H9 (cell line): ENCODE measurements at regions not wholly inside any gene's neighbourhood (a gene's known extent, or its start where the extent isn't known, plus 50 kb on each side); places are given as distances from the start of the nearest gene placed in this dataset.

Experiments
- DNase-seq: peaks from one replicate; pipeline ENCODE4 v3.0.0-alpha.2; 2017
- H2AFZ ChIP-seq: one replicate; pipeline ENCODE4 v1.6.1; 2013; ENCODE audit warnings: mild to moderate bottlenecking, low read length, control low read depth, moderate library complexity
- H2AK5ac ChIP-seq: 2 replicates; pipeline ENCODE4 v1.6.1; 2013; ENCODE audit warnings: low read length, control low read depth, mixed read lengths; ENCODE audit not compliant: insufficient read length
- H2BK120ac ChIP-seq: one replicate; pipeline ENCODE4 v1.6.1; 2013; ENCODE audit warnings: low read depth, mild to moderate bottlenecking, low read length, control low read depth, inconsistent platforms; ENCODE audit not compliant: poor library complexity, severe bottlenecking
- H2BK12ac ChIP-seq: 2 replicates; pipeline ENCODE4 v1.6.1; 2013; ENCODE audit warnings: low read length, control low read depth, mixed read lengths, low read depth; ENCODE audit not compliant: insufficient read length
- H2BK15ac ChIP-seq: 2 replicates; pipeline ENCODE4 v1.6.1; 2013; ENCODE audit warnings: low read depth, low read length, control low read depth
- H2BK20ac ChIP-seq: one replicate; pipeline ENCODE4 v1.6.1; 2013; ENCODE audit warnings: low read depth, mild to moderate bottlenecking, low read length, control low read depth, inconsistent platforms; ENCODE audit not compliant: poor library complexity, severe bottlenecking
- H2BK5ac ChIP-seq: 2 replicates; pipeline ENCODE4 v1.6.1; 2013; ENCODE audit warnings: low read length, control low read depth, mixed read lengths; ENCODE audit not compliant: insufficient read length
- H3K14ac ChIP-seq: 2 replicates; pipeline ENCODE4 v1.6.1; 2013; ENCODE audit warnings: low read length, control low read depth; ENCODE audit not compliant: insufficient read depth
- H3K18ac ChIP-seq: 2 replicates; pipeline ENCODE4 v1.6.1; 2013; ENCODE audit warnings: low read depth, mild to moderate bottlenecking, mixed read lengths, low read length, control low read depth; ENCODE audit not compliant: insufficient read length
- H3K23ac ChIP-seq: 2 replicates; pipeline ENCODE4 v1.6.1; 2013; ENCODE audit warnings: low read length, control low read depth, mixed read lengths, low read depth; ENCODE audit not compliant: insufficient read length
- H3K23me2 ChIP-seq: 2 replicates; pipeline ENCODE4 v1.6.1; 2013; ENCODE audit warnings: low read depth, mild to moderate bottlenecking, mixed read lengths, low read length, control low read depth; ENCODE audit not compliant: insufficient read length, poor library complexity, severe bottlenecking
- H3K27ac ChIP-seq: 2 replicates; pipeline ENCODE4 v1.5.1; 2013; ENCODE audit warnings: low read length, control low read depth, mixed read lengths, low read depth; ENCODE audit not compliant: insufficient read length
- H3K27me3 ChIP-seq: 2 replicates; pipeline ENCODE4 v1.6.1; 2013; ENCODE audit warnings: low read length, control low read depth, inconsistent platforms; ENCODE audit not compliant: insufficient read depth
- H3K4ac ChIP-seq: 2 replicates; pipeline ENCODE4 v1.6.1; 2013; ENCODE audit warnings: low read depth, mild to moderate bottlenecking, control low read depth, inconsistent platforms, low read length, moderate library complexity
- H3K4me1 ChIP-seq: 2 replicates; pipeline ENCODE4 v1.6.1; 2013; ENCODE audit warnings: low read length, control low read depth, inconsistent platforms; ENCODE audit not compliant: insufficient read depth
- H3K4me2 ChIP-seq: 2 replicates; pipeline ENCODE4 v1.6.1; 2013; ENCODE audit warnings: low read length, control low read depth, mixed read lengths; ENCODE audit not compliant: insufficient read length, insufficient read depth
- H3K56ac ChIP-seq: 2 replicates; pipeline ENCODE4 v1.6.1; 2013; ENCODE audit warnings: low read depth, mild to moderate bottlenecking, mixed read lengths, low read length, control low read depth; ENCODE audit not compliant: insufficient read length
- H3K79me1 ChIP-seq: 2 replicates; pipeline ENCODE4 v1.6.1; 2013; ENCODE audit warnings: low read depth, mild to moderate bottlenecking, moderate library complexity, low read length, control low read depth, inconsistent platforms; ENCODE audit not compliant: insufficient read depth, poor library complexity, severe bottlenecking
- H3K79me2 ChIP-seq: 2 replicates; pipeline ENCODE4 v1.6.1; 2013; ENCODE audit warnings: low read length, control low read depth, inconsistent platforms; ENCODE audit not compliant: insufficient read depth
- H3K9ac ChIP-seq: 2 replicates; pipeline ENCODE4 v1.6.1; 2013; ENCODE audit warnings: low read length, control low read depth, mixed read lengths; ENCODE audit not compliant: insufficient read length; ENCODE audit errors: extremely low read depth
- H3K9me3 ChIP-seq: one replicate; pipeline ENCODE4 v1.6.1; 2013; ENCODE audit warnings: low read depth, low read length, inconsistent platforms; ENCODE audit not compliant: control insufficient read depth
- H3T11ph ChIP-seq: one replicate; pipeline ENCODE4 v1.6.1; 2013; ENCODE audit warnings: mild to moderate bottlenecking, low read length, control low read depth, inconsistent platforms
- H4K20me1 ChIP-seq: one replicate; pipeline ENCODE4 v1.6.1; 2013; ENCODE audit not compliant: control insufficient read depth, insufficient read length, insufficient read depth
- H4K5ac ChIP-seq: 2 replicates; pipeline ENCODE4 v1.6.1; 2013; ENCODE audit warnings: low read depth, mild to moderate bottlenecking, mixed read lengths, low read length, control low read depth; ENCODE audit not compliant: insufficient read length
- H4K8ac ChIP-seq: replicated peaks from 2 replicates; pipeline ENCODE4 v1.6.1; 2013; ENCODE audit warnings: low read length, control low read depth, mixed read lengths, low read depth; ENCODE audit not compliant: insufficient read length
- H4K91ac ChIP-seq: 2 replicates; pipeline ENCODE4 v1.6.1; 2013; ENCODE audit warnings: low read depth, mild to moderate bottlenecking, moderate library complexity, mixed read lengths, low read length, control low read depth; ENCODE audit not compliant: insufficient read length
- H3K27ac Mint-ChIP-seq, 3 experiments: 2 replicates in 2 of 3; 3 replicates in 1 of 3; pipeline ENCODE4 v1.8.0; 2020 to 2021; ENCODE audit warnings: mixed read lengths in 3 of 3, mild to moderate bottlenecking in 1 of 3, moderate library complexity in 1 of 3
- H3K27me3 Mint-ChIP-seq: 2 replicates; pipeline ENCODE4 v1.8.0; 2021; ENCODE audit warnings: low read depth, mild to moderate bottlenecking, moderate library complexity, mixed read lengths
- H3K36me3 Mint-ChIP-seq, 3 experiments: 2 replicates in 2 of 3; 3 replicates in 1 of 3; pipeline ENCODE4 v1.8.0; 2020 to 2021; ENCODE audit warnings: low read depth in 3 of 3, mixed read lengths in 3 of 3; ENCODE audit not compliant: insufficient read depth in 1 of 3
- H3K4me1 Mint-ChIP-seq, 2 experiments: 2 replicates each; pipeline ENCODE4 v1.8.0; 2020; ENCODE audit warnings: mixed read lengths in 2 of 2
- H3K4me3 Mint-ChIP-seq, 2 experiments: 2 replicates in 1 of 2; 3 replicates in 1 of 2; pipeline ENCODE4 v1.8.0; 2020 to 2021; ENCODE audit warnings: mild to moderate bottlenecking in 2 of 2, mixed read lengths in 2 of 2, moderate library complexity in 1 of 2
- H3K9me3 Mint-ChIP-seq, 2 experiments: 2 replicates in 1 of 2; 3 replicates in 1 of 2; pipeline ENCODE4 v1.8.0; 2020; ENCODE audit warnings: mild to moderate bottlenecking in 2 of 2, mixed read lengths in 2 of 2, moderate library complexity in 1 of 2
- CTCF ChIP-seq: fragments of 200-600 bp; sonication (generic); conservative IDR thresholded peaks from 3 replicates; pipeline ENCODE4 v1.8.0; 2021; ENCODE audit warnings: antibody characterized with exemption, mild to moderate bottlenecking
- WGBS: extraction: QIAGEN DNeasy Blood & Tissue Kit; methylation state at CpG from one replicate; pipeline ENCODE4 v1.1.7; 2013; ENCODE audit warnings: missing lambda C conversion rate, low lambda C conversion rate, mixed read lengths; ENCODE audit not compliant: insufficient read length; ENCODE audit errors: extremely low coverage; 5-methylcytosine and 5-hydroxymethylcytosine counted together

- no peak for DNase-seq
- H2BK120ac ChIP-seq: no peak overlapping the region
- no peak overlapping the region for H2BK15ac ChIP-seq
- H3K27me3 ChIP-seq: no peaks in the 10 kb centered on the region
- Mint-ChIP-seq H3K27ac (no peak overlapping the region; a peak in 1 of 7 replicates), H3K9me3 (no peaks in the 10 kb centered on the region), H3K4me1 (0 out of 4 replicates have a peak, but pooled peaks cover 0 to 4% of the 10 kb centered on the region in 2 experiments), H3K27me3 (peaks cover 2% of the 10 kb centered on the region), H3K4me3 (no peak overlapping the region), H3K36me3 (no peaks in the 10 kb centered on the region)
- no peak overlapping the region for H3K23ac ChIP-seq
- H3K18ac ChIP-seq: no peak overlapping the region
- H2AK5ac ChIP-seq: no peak overlapping the region
- no peak overlapping the region for H2AFZ ChIP-seq
- H3K4me1 ChIP-seq: no peaks in the 10 kb centered on the region
- H3K14ac ChIP-seq: no peak overlapping the region
- no peaks in the 10 kb centered on the region for H3K23me2 ChIP-seq
- H3K9ac ChIP-seq: no peak overlapping the region
- H3K56ac ChIP-seq: no peak overlapping the region
- H2BK20ac ChIP-seq: no peak overlapping the region
- H3K9me3 ChIP-seq: no peaks in the 10 kb centered on the region
- H3K79me1 ChIP-seq: no peaks in the 10 kb centered on the region
- no peak overlapping the region for H4K8ac ChIP-seq
- WGBS: no CpG with 5 or more reads among the region's 6 CpGs
- no peak overlapping the region for H3K4me2 ChIP-seq
- no peak overlapping the region for H4K5ac ChIP-seq
- H3K4ac ChIP-seq: no peak overlapping the region
- H3K79me2 ChIP-seq: no peaks in the 10 kb centered on the region
- H2BK5ac ChIP-seq: no peak overlapping the region
- H3T11ph ChIP-seq: no peak overlapping the region
- H3K27ac ChIP-seq: no peak overlapping the region
- no peak overlapping the region for H2BK12ac ChIP-seq
- no peak overlapping the region for H4K91ac ChIP-seq
- no peak for TF ChIP-seq CTCF
- no peaks in the 10 kb centered on the region for H4K20me1 ChIP-seq
Observed at GRCh38 chr2:15705310-15705709, 113.6 kb downstream of the DDX1 start.
